ENCODE measurements at regions not wholly inside any gene's neighbourhood (a gene's known extent, or its start where the extent isn't known, plus 50 kb on each side); places are given as distances from the start of the nearest gene placed in this dataset.

GRCh38 chr5:5799826-5800225, 377.3 kb downstream of the ICE1 start:
- Histone ChIP-seq H3K27me3 (replicated peaks; ENCODE audit: control insufficient read depth, insufficient read depth, low read length) (no peaks in the 10 kb centered on the region), H3K4me3 (replicated peaks; ENCODE audit: low read depth, low read length) (no peak overlapping the region), H3K36me3 (ENCODE audit: control insufficient read depth, insufficient read depth, low read length) (no peaks in the 10 kb centered on the region)
- DNase-seq (ENCODE audit: extremely low read depth, insufficient read length): no peak
- TF ChIP-seq CTCF (IDR thresholded peaks at IDR 0.05; ENCODE audit: insufficient read depth, low read length, poor library complexity, severe bottlenecking): no peak

DNA sequence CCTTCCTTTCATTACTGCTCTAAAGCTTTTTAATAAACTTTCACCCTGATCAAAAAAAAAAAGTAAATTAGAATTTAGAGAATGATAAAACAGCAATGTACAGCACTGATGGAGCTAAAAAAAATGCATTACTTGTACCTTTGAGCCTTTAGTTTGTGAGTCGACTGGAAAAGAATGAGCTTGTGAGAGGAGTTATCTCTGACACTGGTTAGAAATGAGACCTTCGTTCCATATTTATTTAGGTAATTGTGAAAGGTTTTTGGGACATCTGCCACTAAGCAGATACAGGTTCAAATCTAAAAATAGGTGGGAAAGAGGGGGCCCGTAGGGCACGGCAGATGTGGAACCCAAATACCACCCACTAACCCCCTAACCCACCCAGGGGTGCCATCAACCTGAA, 376.8 kb downstream of the ICE1 start:
- no peaks in the 10 kb centered on the region for H3K36me3 ChIP-seq (ENCODE audit: control insufficient read depth, insufficient read depth, low read length)
- no peak for TF ChIP-seq CTCF (IDR thresholded peaks at IDR 0.05; ENCODE audit: insufficient read depth, low read length, poor library complexity, severe bottlenecking)
- H3K4me3 ChIP-seq (replicated peaks; ENCODE audit: low read depth, low read length): no peak overlapping the region
- DNase-seq (ENCODE audit: extremely low read depth, insufficient read length): no peak
- no peaks in the 10 kb centered on the region for H3K27me3 ChIP-seq (replicated peaks; ENCODE audit: control insufficient read depth, insufficient read depth, low read length)

GRCh38 chr5:5798462-5798861, 376.0 kb downstream of the ICE1 start:
- Histone ChIP-seq H3K4me3 (replicated peaks; ENCODE audit: low read depth, low read length) (no peak overlapping the region), H3K27me3 (replicated peaks; ENCODE audit: control insufficient read depth, insufficient read depth, low read length) (no peaks in the 10 kb centered on the region), H3K36me3 (ENCODE audit: control insufficient read depth, insufficient read depth, low read length) (no peaks in the 10 kb centered on the region)
- TF ChIP-seq CTCF (IDR thresholded peaks at IDR 0.05; ENCODE audit: insufficient read depth, low read length, poor library complexity, severe bottlenecking): no peak
- no peak for DNase-seq (ENCODE audit: extremely low read depth, insufficient read length)

GRCh38 chr5:5798041-5798440, 375.6 kb downstream of the ICE1 start:
- Histone ChIP-seq H3K4me3 (replicated peaks; ENCODE audit: low read depth, low read length) (no peak overlapping the region), H3K36me3 (ENCODE audit: control insufficient read depth, insufficient read depth, low read length) (no peaks in the 10 kb centered on the region), H3K27me3 (replicated peaks; ENCODE audit: control insufficient read depth, insufficient read depth, low read length) (no peaks in the 10 kb centered on the region)
- TF ChIP-seq CTCF (IDR thresholded peaks at IDR 0.05; ENCODE audit: insufficient read depth, low read length, poor library complexity, severe bottlenecking): no peak
- DNase-seq (ENCODE audit: extremely low read depth, insufficient read length): no peak

- no peaks in the 10 kb centered on the region for H3K27me3 ChIP-seq (replicated peaks; ENCODE audit: control insufficient read depth, insufficient read depth, low read length)
- no peak for DNase-seq (ENCODE audit: extremely low read depth, insufficient read length)
- H3K4me3 ChIP-seq (replicated peaks; ENCODE audit: low read depth, low read length): no peak overlapping the region
- H3K36me3 ChIP-seq (ENCODE audit: control insufficient read depth, insufficient read depth, low read length): no peaks in the 10 kb centered on the region
- no peak for TF ChIP-seq CTCF (IDR thresholded peaks at IDR 0.05; ENCODE audit: insufficient read depth, low read length, poor library complexity, severe bottlenecking)
Measured at GRCh38 chr5:5795074-5795771, 372.7 kb downstream of the ICE1 start.

DNA sequence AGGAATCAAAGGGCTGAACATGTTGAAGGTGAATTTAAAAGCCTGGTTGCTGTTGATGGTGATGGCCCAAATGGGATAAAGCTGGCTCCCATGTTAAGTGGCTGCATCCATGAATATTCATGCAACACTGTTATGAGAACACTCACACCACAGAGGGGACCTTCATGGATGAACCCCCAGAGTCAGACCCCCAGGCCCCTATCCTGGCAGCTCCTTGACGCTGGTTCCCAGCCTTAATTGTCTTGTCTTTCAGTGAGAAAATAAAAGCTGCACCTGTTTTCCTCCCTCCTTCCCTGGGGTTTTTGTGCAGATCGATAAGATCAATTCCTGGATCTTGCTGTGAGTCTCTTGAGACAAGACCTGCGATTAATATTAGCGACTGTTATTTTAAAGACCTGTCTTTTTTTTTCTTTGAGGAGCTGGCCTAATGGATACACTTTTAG, 371.7 kb downstream of the ICE1 start:
- H3K27me3 ChIP-seq (replicated peaks; ENCODE audit: control insufficient read depth, insufficient read depth, low read length): no peaks in the 10 kb centered on the region
- no peak for TF ChIP-seq CTCF (IDR thresholded peaks at IDR 0.05; ENCODE audit: insufficient read depth, low read length, poor library complexity, severe bottlenecking)
- H3K36me3 ChIP-seq (ENCODE audit: control insufficient read depth, insufficient read depth, low read length): no peaks in the 10 kb centered on the region
- DNase-seq (ENCODE audit: extremely low read depth, insufficient read length): no peak
- no peak overlapping the region for H3K4me3 ChIP-seq (replicated peaks; ENCODE audit: low read depth, low read length)
